HL-60 (cell line): ENCODE measurements at regions not wholly inside any gene's neighbourhood (a gene's known extent, or its start where the extent isn't known, plus 50 kb on each side); places are given as distances from the start of the nearest gene placed in this dataset.

ENCODE experiments used
- GABPA ChIP-seq: IDR thresholded peaks from 2 replicates; pipeline ENCODE4 v1.6.1; 2012; ENCODE audit warnings: low read depth
- POLR2AphosphoS5 ChIP-seq: IDR thresholded peaks from 2 replicates; pipeline ENCODE4 v1.6.1; 2012; ENCODE audit warnings: low read depth
- TF ChIP-seq, protein P1 (sequence below): IDR thresholded peaks from one replicate; pipeline ENCODE4 v1.5.1; 2011; ENCODE audit warnings: low read length, control low read depth, inconsistent platforms; ENCODE audit not compliant: insufficient read depth
- TF ChIP-seq, protein P2 (sequence below): IDR thresholded peaks from 2 replicates; pipeline ENCODE4 v1.6.1; 2012; ENCODE audit warnings: low read depth; ENCODE audit not compliant: insufficient replicate concordance

DNA sequence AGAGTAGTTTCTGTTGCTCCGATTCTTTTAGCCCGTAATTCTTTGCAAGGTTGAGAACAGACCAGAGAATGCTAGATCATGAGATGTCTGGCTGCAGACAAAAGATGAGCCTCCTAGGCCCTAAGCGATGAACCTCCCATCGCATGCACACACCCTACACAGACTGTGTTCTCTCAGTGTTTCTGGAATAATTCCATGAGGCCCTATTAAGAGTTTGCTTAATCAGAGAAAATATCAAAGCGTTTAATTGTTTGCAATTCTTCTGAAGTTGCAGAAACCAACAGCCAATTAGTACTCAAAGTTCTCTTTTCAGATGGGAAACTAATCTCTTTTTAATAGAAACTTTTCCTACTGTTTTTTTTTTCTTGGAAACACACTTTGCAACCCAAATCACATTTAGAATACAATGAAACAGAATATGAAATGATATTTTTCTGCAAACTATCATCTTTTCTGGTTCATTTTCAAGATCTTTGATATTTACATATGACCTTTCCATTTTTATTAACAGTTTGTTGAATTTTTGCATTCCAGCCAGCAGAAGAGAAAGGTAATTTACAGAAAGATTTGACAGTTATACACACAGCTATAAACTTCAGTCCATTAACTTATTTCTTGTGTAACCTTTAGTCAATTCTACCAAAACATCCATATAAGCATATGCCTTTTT, 1525.6 kb downstream of the ARAP2 start:
- TF ChIP-seq, protein P1, sequence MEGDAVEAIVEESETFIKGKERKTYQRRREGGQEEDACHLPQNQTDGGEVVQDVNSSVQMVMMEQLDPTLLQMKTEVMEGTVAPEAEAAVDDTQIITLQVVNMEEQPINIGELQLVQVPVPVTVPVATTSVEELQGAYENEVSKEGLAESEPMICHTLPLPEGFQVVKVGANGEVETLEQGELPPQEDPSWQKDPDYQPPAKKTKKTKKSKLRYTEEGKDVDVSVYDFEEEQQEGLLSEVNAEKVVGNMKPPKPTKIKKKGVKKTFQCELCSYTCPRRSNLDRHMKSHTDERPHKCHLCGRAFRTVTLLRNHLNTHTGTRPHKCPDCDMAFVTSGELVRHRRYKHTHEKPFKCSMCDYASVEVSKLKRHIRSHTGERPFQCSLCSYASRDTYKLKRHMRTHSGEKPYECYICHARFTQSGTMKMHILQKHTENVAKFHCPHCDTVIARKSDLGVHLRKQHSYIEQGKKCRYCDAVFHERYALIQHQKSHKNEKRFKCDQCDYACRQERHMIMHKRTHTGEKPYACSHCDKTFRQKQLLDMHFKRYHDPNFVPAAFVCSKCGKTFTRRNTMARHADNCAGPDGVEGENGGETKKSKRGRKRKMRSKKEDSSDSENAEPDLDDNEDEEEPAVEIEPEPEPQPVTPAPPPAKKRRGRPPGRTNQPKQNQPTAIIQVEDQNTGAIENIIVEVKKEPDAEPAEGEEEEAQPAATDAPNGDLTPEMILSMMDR, result no peak
- TF ChIP-seq, protein P2, sequence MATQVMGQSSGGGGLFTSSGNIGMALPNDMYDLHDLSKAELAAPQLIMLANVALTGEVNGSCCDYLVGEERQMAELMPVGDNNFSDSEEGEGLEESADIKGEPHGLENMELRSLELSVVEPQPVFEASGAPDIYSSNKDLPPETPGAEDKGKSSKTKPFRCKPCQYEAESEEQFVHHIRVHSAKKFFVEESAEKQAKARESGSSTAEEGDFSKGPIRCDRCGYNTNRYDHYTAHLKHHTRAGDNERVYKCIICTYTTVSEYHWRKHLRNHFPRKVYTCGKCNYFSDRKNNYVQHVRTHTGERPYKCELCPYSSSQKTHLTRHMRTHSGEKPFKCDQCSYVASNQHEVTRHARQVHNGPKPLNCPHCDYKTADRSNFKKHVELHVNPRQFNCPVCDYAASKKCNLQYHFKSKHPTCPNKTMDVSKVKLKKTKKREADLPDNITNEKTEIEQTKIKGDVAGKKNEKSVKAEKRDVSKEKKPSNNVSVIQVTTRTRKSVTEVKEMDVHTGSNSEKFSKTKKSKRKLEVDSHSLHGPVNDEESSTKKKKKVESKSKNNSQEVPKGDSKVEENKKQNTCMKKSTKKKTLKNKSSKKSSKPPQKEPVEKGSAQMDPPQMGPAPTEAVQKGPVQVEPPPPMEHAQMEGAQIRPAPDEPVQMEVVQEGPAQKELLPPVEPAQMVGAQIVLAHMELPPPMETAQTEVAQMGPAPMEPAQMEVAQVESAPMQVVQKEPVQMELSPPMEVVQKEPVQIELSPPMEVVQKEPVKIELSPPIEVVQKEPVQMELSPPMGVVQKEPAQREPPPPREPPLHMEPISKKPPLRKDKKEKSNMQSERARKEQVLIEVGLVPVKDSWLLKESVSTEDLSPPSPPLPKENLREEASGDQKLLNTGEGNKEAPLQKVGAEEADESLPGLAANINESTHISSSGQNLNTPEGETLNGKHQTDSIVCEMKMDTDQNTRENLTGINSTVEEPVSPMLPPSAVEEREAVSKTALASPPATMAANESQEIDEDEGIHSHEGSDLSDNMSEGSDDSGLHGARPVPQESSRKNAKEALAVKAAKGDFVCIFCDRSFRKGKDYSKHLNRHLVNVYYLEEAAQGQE, result no peak
- TF ChIP-seq POLR2AphosphoS5 (no peak), GABPA (no peak)
